SK-N-SH (cell line): ENCODE measurements at regions not wholly inside any gene's neighbourhood (a gene's known extent, or its start where the extent isn't known, plus 50 kb on each side); places are given as distances from the start of the nearest gene placed in this dataset.

Source experiments
- CTCF ChIP-seq: fragments of 200-600 bp; sonication (generic); IDR thresholded peaks from 2 replicates; pipeline ENCODE4 v1.6.1; 2017; ENCODE audit warnings: antibody characterized with exemption, mild to moderate bottlenecking, moderate library complexity
- ELF1 ChIP-seq: IDR thresholded peaks from 2 replicates; pipeline ENCODE4 v1.4.0; 2012
- IRF3 ChIP-seq: fragments of 150-350 bp; IDR thresholded peaks from 2 replicates; pipeline ENCODE4 v1.6.1; 2016; ENCODE audit warnings: mild to moderate bottlenecking, low read depth, low read length
- JUND ChIP-seq: IDR thresholded peaks from 2 replicates; pipeline ENCODE4 v1.4.0; 2012
- POLR2AphosphoS5 ChIP-seq: IDR thresholded peaks from 2 replicates; pipeline ENCODE4 v1.6.1; 2012; ENCODE audit warnings: low read depth, low read length
- SIN3A ChIP-seq: IDR thresholded peaks from 2 replicates; pipeline ENCODE4 v1.6.1; 2012; ENCODE audit warnings: low read depth, mild to moderate bottlenecking, low read length, moderate library complexity, borderline replicate concordance
- SMC3 ChIP-seq: IDR thresholded peaks from 2 replicates; pipeline ENCODE4 v1.6.1; 2012; ENCODE audit warnings: low read depth, low read length, improper control_type of control experiment
- TAF1 ChIP-seq: IDR thresholded peaks from 2 replicates; pipeline ENCODE4 v1.6.1; 2012; ENCODE audit warnings: low read depth, mild to moderate bottlenecking, low read length, moderate library complexity, borderline replicate concordance
- TF ChIP-seq, protein P1 (sequence below): IDR thresholded peaks from 2 replicates; pipeline ENCODE4 v1.4.0; 2012; ENCODE audit warnings: low read depth, borderline replicate concordance

- TF ChIP-seq, protein P1, sequence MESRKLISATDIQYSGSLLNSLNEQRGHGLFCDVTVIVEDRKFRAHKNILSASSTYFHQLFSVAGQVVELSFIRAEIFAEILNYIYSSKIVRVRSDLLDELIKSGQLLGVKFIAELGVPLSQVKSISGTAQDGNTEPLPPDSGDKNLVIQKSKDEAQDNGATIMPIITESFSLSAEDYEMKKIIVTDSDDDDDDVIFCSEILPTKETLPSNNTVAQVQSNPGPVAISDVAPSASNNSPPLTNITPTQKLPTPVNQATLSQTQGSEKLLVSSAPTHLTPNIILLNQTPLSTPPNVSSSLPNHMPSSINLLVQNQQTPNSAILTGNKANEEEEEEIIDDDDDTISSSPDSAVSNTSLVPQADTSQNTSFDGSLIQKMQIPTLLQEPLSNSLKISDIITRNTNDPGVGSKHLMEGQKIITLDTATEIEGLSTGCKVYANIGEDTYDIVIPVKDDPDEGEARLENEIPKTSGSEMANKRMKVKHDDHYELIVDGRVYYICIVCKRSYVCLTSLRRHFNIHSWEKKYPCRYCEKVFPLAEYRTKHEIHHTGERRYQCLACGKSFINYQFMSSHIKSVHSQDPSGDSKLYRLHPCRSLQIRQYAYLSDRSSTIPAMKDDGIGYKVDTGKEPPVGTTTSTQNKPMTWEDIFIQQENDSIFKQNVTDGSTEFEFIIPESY = no peak
- TF ChIP-seq SIN3A (no peak), ELF1 (no peak), SMC3 (no peak), CTCF (no peak), IRF3 (no peak), JUND (no peak), TAF1 (no peak), POLR2AphosphoS5 (no peak)
Measured at GRCh38 chr1:110800079-110800478, 72.9 kb upstream of the CD53 start.
